Cardiac septum (tissue), 1 donor: ENCODE measurements at regions not wholly inside any gene's neighbourhood (a gene's known extent, or its start where the extent isn't known, plus 50 kb on each side); places are given as distances from the start of the nearest gene placed in this dataset.
"Not testable (repeated sequence)": the region's sequence is repeated elsewhere in the genome, so short reads cannot be mapped to it uniquely, and the experiment has no call there.

Experiments used
- DNase-seq: peaks from one replicate; pipeline ENCODE4 v3.0.0-alpha.2; 2020; ENCODE audit warnings: low spot score
- intact Hi-C: fragments of 100-400 bp; cut with DNase I; formaldehyde crosslinking; loops from one replicate; pipeline ENCODE4 v1.14.0; 2022
- donor health status: DM: no; HTN: no; CAD: no.

- intact Hi-C loops = no loop called here
- DNase-seq = no peak
These were observed 393.7 kb upstream of the INTU start for GRCh38 chr4:127238956-127239475.

- intact Hi-C loops = no loop called here
- DNase-seq = no peak
These were observed 392.6 kb upstream of the INTU start for GRCh38 chr4:127239902-127240763.

GRCh38 chr4:127240764-127241105 is 392.0 kb upstream of the INTU start:
- intact Hi-C loops = no loop called here

GRCh38 chr4:127244515-127244914 is 388.2 kb upstream of the INTU start:
- intact Hi-C loops = no loop called here

More at GRCh38 chr4:127240764-127241105, 392.0 kb upstream of the INTU start:
- DNase-seq = no peak

GRCh38 chr4:127246963-127247952 is 385.5 kb upstream of the INTU start:
- intact Hi-C loops = no loop called here
- DNase-seq = no peak

More at GRCh38 chr4:127244515-127244914, 388.2 kb upstream of the INTU start:
- DNase-seq = no peak

- intact Hi-C loops = no loop called here
- DNase-seq = no peak
These were observed 383.5 kb upstream of the INTU start for GRCh38 chr4:127249066-127249766.

GRCh38 chr4:127249767-127250108 is 383.0 kb upstream of the INTU start:
- no peak for DNase-seq
- intact Hi-C loops = no loop called here

GRCh38 chr4:127250577-127250976 is 382.2 kb upstream of the INTU start:
- no peak for DNase-seq
- intact Hi-C loops = no loop called here

GRCh38 chr4:127251423-127251822 is 381.3 kb upstream of the INTU start:
- intact Hi-C loops = no loop called here
- no peak for DNase-seq

- intact Hi-C loops = no loop called here
- DNase-seq = no peak
These were observed 376.3 kb upstream of the INTU start for GRCh38 chr4:127256500-127256899.

- DNase-seq = no peak
- intact Hi-C loops = no loop called here
These were observed 371.3 kb upstream of the INTU start for GRCh38 chr4:127261476-127261875.

- no peak for DNase-seq
- intact Hi-C loops = no loop called here
These were observed 364.4 kb upstream of the INTU start for GRCh38 chr4:127268367-127268766.

GRCh38 chr4:127277023-127277422 is 355.7 kb upstream of the INTU start:
- intact Hi-C loops, DNase-seq: not testable (repeated sequence)

- no peak for DNase-seq
- intact Hi-C loops = no loop called here
These were observed 348.5 kb upstream of the INTU start for GRCh38 chr4:127284236-127284635.

- DNase-seq = no peak
- intact Hi-C loops = no loop called here
These were observed 341.4 kb upstream of the INTU start for GRCh38 chr4:127291316-127291715.

- intact Hi-C loops = no loop called here
- DNase-seq = no peak
These were observed 339.3 kb upstream of the INTU start for GRCh38 chr4:127293496-127293895.

- no peak for DNase-seq
- intact Hi-C loops = loop anchor here (10.0 kb wide), 1 partner anchor 90 kb away; no protein-coding TSS in a partner anchor
These were observed 328.4 kb upstream of the INTU start for GRCh38 chr4:127304356-127304755.

GRCh38 chr4:127307996-127308395 is 324.8 kb upstream of the INTU start:
- DNase-seq = no peak
- intact Hi-C loops = loop anchor here (10.0 kb wide), 1 partner anchor 93 kb away; no protein-coding TSS in a partner anchor

- intact Hi-C loops = loop anchor here (10.0 kb wide), 1 partner anchor 95 kb away; no protein-coding TSS in a partner anchor
- no peak for DNase-seq
These were observed 323.2 kb upstream of the INTU start for GRCh38 chr4:127309369-127310102.
